Adrenal gland (tissue), 5 donors: ENCODE measurements at regions not wholly inside any gene's neighbourhood (a gene's known extent, or its start where the extent isn't known, plus 50 kb on each side); places are given as distances from the start of the nearest gene placed in this dataset.

Experiments used
- CTCF ChIP-seq, 6 experiments: fragments of 450-650 bp in 4 of 6; fragments of 200-600 bp in 2 of 6; sonication (generic) in 1 of 6; IDR thresholded peaks; 1 replicate in 5 of 6; 2 replicates in 1 of 6; pipeline versions ENCODE4 v1.5.1 to v1.8.0; 2016 to 2021; ENCODE audit warnings: antibody characterized with exemption in 6 of 6, mild to moderate bottlenecking in 2 of 6, moderate library complexity in 1 of 6
- POLR2A ChIP-seq, 2 donors: fragments of 450-650 bp; IDR thresholded peaks; one replicate each; pipeline ENCODE4 v1.6.1; 2017; ENCODE audit warnings: antibody characterized with exemption in 2 of 2, mild to moderate bottlenecking in 2 of 2, moderate library complexity in 1 of 2
- donor health status: DM: no; HTN: no; CAD: no.

- no peak for TF ChIP-seq CTCF (IDR thresholded peaks at IDR 0.05)
- TF ChIP-seq POLR2A (IDR thresholded peaks at IDR 0.05), result no peak
These were observed 202.6 kb upstream of the SOX21 start for GRCh38 chr13:94914895-94915294.
